Endothelial cell of umbilical vein (primary cell): ENCODE measurements at regions not wholly inside any gene's neighbourhood (a gene's known extent, or its start where the extent isn't known, plus 50 kb on each side); places are given as distances from the start of the nearest gene placed in this dataset.

ENCODE experiments used
- BruUV-seq: library from RNA; stranded (reverse); fragments of 400-500 nt; replicated peaks from 2 replicates; lab custom pipeline; 2021; lab: Mats Ljungman, UMichigan
- CTCF ChIA-PET: fragments of 300-600, 350-600 bp; sonication (Branson Sonifier 250); formaldehyde crosslinking; loops from one replicate; lab custom pipeline; 2021; ENCODE audit warnings: antibody characterized with exemption, inconsistent platforms; lab: Charles Lee
- POLR2A ChIA-PET: fragments of 300-600, 350-600 bp; sonication (Branson Sonifier 250); formaldehyde crosslinking; loops from one replicate; lab custom pipeline; 2021; ENCODE audit warnings: antibody characterized with exemption, inconsistent platforms; lab: Charles Lee
- DNase-seq: peaks from one replicate; pipeline ENCODE4 v3.0.0-alpha.2; 2011; ENCODE audit warnings: low read depth, low spot score
- FAIRE-seq: peaks from 2 replicates; lab custom pipeline; 2011; peaks lifted over from hg19 to GRCh38; lab: Jason Lieb, UNC
- H2AFZ ChIP-seq: 2 replicates; pipeline ENCODE4 v1.6.0; 2012; ENCODE audit warnings: low read depth, low read length, control low read depth, inconsistent platforms
- H3K27ac ChIP-seq: 2 replicates; pipeline ENCODE4 v1.5.1; 2011; ENCODE audit warnings: low read depth, mild to moderate bottlenecking, control low read depth, low read length, moderate library complexity; ENCODE audit not compliant: insufficient read depth
- H3K27me3 ChIP-seq, 2 experiments: 2 replicates each; pipeline versions ENCODE4 v1.6.0 to v1.6.1; 2011; ENCODE audit warnings: low read length in 2 of 2, mixed read lengths in 1 of 2; ENCODE audit not compliant: control insufficient read depth in 2 of 2, insufficient read depth in 2 of 2
- H3K36me3 ChIP-seq, 2 experiments: 2 replicates in 1 of 2; 3 replicates in 1 of 2; pipeline ENCODE4 v1.5.1; 2011; ENCODE audit warnings: low read length in 2 of 2, mild to moderate bottlenecking in 1 of 2, moderate library complexity in 1 of 2; ENCODE audit not compliant: control insufficient read depth in 2 of 2, insufficient read depth in 2 of 2; ENCODE audit errors: extremely low read depth in 1 of 2
- H3K4me1 ChIP-seq: 3 replicates; pipeline ENCODE4 v1.5.1; 2011; ENCODE audit warnings: mild to moderate bottlenecking, low read length; ENCODE audit not compliant: control insufficient read depth, insufficient read depth; ENCODE audit errors: extremely low read depth
- H3K4me2 ChIP-seq: 2 replicates; pipeline ENCODE4 v1.6.1; 2011; ENCODE audit warnings: low read length, control low read depth, mixed read lengths; ENCODE audit not compliant: insufficient read depth
- H3K4me3 ChIP-seq, 3 experiments: fragments of 200-600 bp in 1 of 3; sonication (generic), shearing (Covaris generic) in 1 of 3; replicated peaks in 1 of 3; 2 replicates each; pipeline ENCODE4 v1.5.1; 2011 to 2016; ENCODE audit warnings: control low read depth in 3 of 3, low read length in 3 of 3, mild to moderate bottlenecking in 2 of 3, inconsistent platforms in 1 of 3, low read depth in 1 of 3, moderate library complexity in 1 of 3; ENCODE audit not compliant: insufficient read depth in 1 of 3
- H3K79me2 ChIP-seq: 2 replicates; pipeline ENCODE4 v1.6.0; 2012; ENCODE audit warnings: low read length, inconsistent platforms; ENCODE audit not compliant: control insufficient read depth, insufficient read depth
- H3K9ac ChIP-seq: replicated peaks from 2 replicates; pipeline ENCODE3; 2011; ENCODE audit warnings: low read length, control low read depth; ENCODE audit not compliant: insufficient read depth; ENCODE audit errors: extremely low read depth
- H3K9me1 ChIP-seq: replicated peaks from 3 replicates; pipeline ENCODE4 v1.6.0; 2011; ENCODE audit warnings: mild to moderate bottlenecking, low read length; ENCODE audit not compliant: control insufficient read depth, insufficient read depth; ENCODE audit errors: extremely low read depth
- H3K9me3 ChIP-seq: replicated peaks from 2 replicates; pipeline ENCODE4 v1.5.1; 2012; ENCODE audit warnings: low read length, inconsistent platforms; ENCODE audit not compliant: control insufficient read depth, insufficient read depth
- H4K20me1 ChIP-seq: replicated peaks from 2 replicates; pipeline ENCODE3; 2011; ENCODE audit warnings: mild to moderate bottlenecking, low read length; ENCODE audit not compliant: control insufficient read depth, insufficient read depth; ENCODE audit errors: extremely low read depth
- CTCF ChIP-seq, 2 donors: IDR thresholded peaks; 1 replicate in 1 of 2; 2 replicates in 1 of 2; pipeline ENCODE4 v1.5.1; 2011; ENCODE audit warnings: low read length in 2 of 2, mild to moderate bottlenecking in 2 of 2, moderate library complexity in 2 of 2, control low read depth in 1 of 2, inconsistent platforms in 1 of 2, low read depth in 1 of 2; ENCODE audit not compliant: insufficient read depth in 1 of 2; ENCODE audit errors: extremely low read depth in 1 of 2
- EZH2 ChIP-seq: IDR thresholded peaks from 2 replicates; pipeline ENCODE4 v1.6.1; 2012; ENCODE audit warnings: borderline replicate concordance, low read depth, mild to moderate bottlenecking, moderate library complexity, low read length, inconsistent platforms; ENCODE audit not compliant: severe bottlenecking
- FOS ChIP-seq: IDR thresholded peaks from 2 replicates; pipeline ENCODE4 v1.6.1; 2011; ENCODE audit warnings: mild to moderate bottlenecking, low read length, moderate library complexity, borderline replicate concordance; ENCODE audit not compliant: insufficient read depth
- GATA2 ChIP-seq: IDR thresholded peaks from 2 replicates; pipeline ENCODE4 v1.7.0; 2011; ENCODE audit warnings: low read depth, mild to moderate bottlenecking, moderate library complexity, mixed read lengths, low read length; ENCODE audit not compliant: insufficient read length, insufficient read depth
- JUN ChIP-seq: IDR thresholded peaks from 2 replicates; pipeline ENCODE4 v1.6.1; 2011; ENCODE audit warnings: borderline replicate concordance, low read depth; ENCODE audit not compliant: insufficient read length, insufficient read depth
- MAX ChIP-seq: IDR thresholded peaks from 2 replicates; pipeline ENCODE4 v1.6.1; 2011; ENCODE audit not compliant: insufficient read depth, insufficient read length
- MYC ChIP-seq: IDR thresholded peaks from one replicate; pipeline ENCODE4 v1.6.1; 2011; ENCODE audit warnings: mild to moderate bottlenecking, low read depth, low read length
- POLR2A ChIP-seq: IDR thresholded peaks from 2 replicates; pipeline ENCODE4 v1.6.1; 2012; ENCODE audit warnings: low read depth, mild to moderate bottlenecking, control low read depth, low read length
- POLR2AphosphoS5 ChIP-seq: IDR thresholded peaks from 2 replicates; pipeline ENCODE4 v1.6.1; 2012; ENCODE audit warnings: low read depth, mild to moderate bottlenecking, control low read depth, low read length, moderate library complexity; ENCODE audit not compliant: insufficient read depth
- dilution Hi-C: fragments of 300-500 bp; cut with MboI; formaldehyde crosslinking; loops from one replicate; pipeline ENCODE4 v1.15.0; 2019; ENCODE audit warnings: low sequenced_read_pairs; ENCODE audit not compliant: extremely low pct_ligation_motif_present
- intact Hi-C: fragments of 100-400 bp; cut with micrococcal nuclease; formaldehyde crosslinking; loops from one replicate; pipeline ENCODE4 v1.10.0; 2022

GRCh38 chr4:53688186-53688790 is 97.0 kb upstream of the LNX1 start:
- Histone ChIP-seq H2AFZ (no peak overlapping the region), H3K9me3 (no peaks in the 10 kb centered on the region), H3K79me2 (no peaks in the 10 kb centered on the region), H3K4me1 (no peaks in the 10 kb centered on the region), H3K9ac (no peak overlapping the region), H3K27ac (no peak overlapping the region), H3K9me1 (no peaks in the 10 kb centered on the region), H3K27me3 (peaks cover 20 to 33% of the 10 kb centered on the region in 2 experiments), H4K20me1 (no peaks in the 10 kb centered on the region), H3K36me3 (no peaks in the 10 kb centered on the region), H3K4me2 (no peak overlapping the region), H3K4me3 (no peak overlapping the region)
- no TSS peak for BruUV-seq
- DNase-seq, result peak; percentile 48
- dilution Hi-C loops (no loop called here), intact Hi-C loops (no loop called here)
- CTCF ChIA-PET, result interaction anchor here (0.7 to 1.4 kb wide), 4 partner anchors 14 to 546 kb away, joined by 3 to 4 read pairs (median 3); no protein-coding TSS in a partner anchor
- no peak for FAIRE-seq
- POLR2A ChIA-PET, result no interaction called here
- no peak for TF ChIP-seq POLR2A
- TF ChIP-seq GATA2, result peak; percentile 77
- no peak for TF ChIP-seq MAX
- no peak for TF ChIP-seq POLR2AphosphoS5
- no peak for TF ChIP-seq MYC
- no peak for TF ChIP-seq EZH2
- peak; percentile 88 for TF ChIP-seq FOS
- no peak for TF ChIP-seq CTCF (IDR thresholded peaks at IDR 0.05; ENCODE audit: extremely low read depth in 1 of 2, insufficient read depth in 1 of 2, low read depth in 1 of 2, low read length in 2 of 2)
- TF ChIP-seq JUN, result no peak
